Skin epidermis (tissue), 12 donors: ENCODE measurements at regions not wholly inside any gene's neighbourhood (a gene's known extent, or its start where the extent isn't known, plus 50 kb on each side); places are given as distances from the start of the nearest gene placed in this dataset.

Source experiments
- H3K27ac ChIP-seq, 21 experiments: fragments of 200-600 bp; sonication (generic) in 11 of 21; one replicate each; pipeline ENCODE4 v1.5.0; 2020; ENCODE audit warnings: mild to moderate bottlenecking in 3 of 21, inconsistent platforms in 2 of 21, moderate library complexity in 2 of 21
- H3K4me3 ChIP-seq, 7 experiments: fragments of 200-600 bp; sonication (generic) in 2 of 7; one replicate each; pipeline ENCODE4 v1.5.0; 2020; ENCODE audit warnings: inconsistent platforms in 2 of 7, mild to moderate bottlenecking in 2 of 7, moderate library complexity in 1 of 7

DNA sequence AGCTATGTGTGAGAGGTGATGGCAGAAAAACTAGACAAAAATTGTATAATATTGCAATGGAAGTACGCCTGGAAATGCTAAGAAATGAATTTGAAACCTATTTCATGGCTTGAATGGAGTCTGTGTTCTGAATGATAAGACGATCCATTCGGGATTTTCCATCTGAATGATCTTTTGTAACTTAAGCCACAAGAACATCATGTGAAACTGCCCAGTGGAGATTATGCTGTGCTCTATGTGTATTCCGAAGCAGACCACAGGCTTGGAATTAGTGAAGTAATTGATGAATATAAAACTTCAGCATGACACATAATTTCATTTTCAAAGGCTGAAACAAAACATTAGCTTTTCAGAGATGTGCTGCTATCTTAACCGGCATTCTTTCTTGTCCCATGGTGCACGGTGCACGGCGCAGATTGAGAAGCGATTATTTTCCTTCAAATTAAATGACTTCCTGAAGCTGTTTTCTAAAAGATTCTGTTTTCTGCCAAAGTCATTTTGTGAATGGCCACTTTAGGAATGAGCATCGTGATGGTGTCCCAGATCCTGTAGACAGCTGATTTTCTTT is 652.9 kb downstream of the PLA2G4A start:
- H3K4me3 ChIP-seq, result no peak overlapping the region
- no peak overlapping the region for H3K27ac ChIP-seq

DNA sequence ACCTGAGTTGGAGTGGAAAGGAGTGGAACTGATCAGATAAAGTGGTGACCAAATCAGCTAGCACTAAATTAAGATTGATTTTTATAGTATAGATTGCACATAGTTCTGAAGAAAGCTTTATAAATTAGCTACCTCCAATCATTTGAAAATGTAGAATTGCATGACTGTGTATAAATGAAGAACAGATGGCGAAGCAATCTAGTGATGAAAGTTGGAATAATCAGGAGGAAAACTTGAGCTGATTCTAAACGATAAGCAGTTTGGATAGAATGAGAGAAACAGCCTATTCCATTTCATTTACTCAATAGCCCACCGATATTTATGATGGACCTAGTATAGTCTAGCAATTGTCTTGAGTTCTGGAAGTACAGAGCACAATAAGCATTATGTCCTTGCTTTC is 661.5 kb downstream of the PLA2G4A start:
- no peak overlapping the region for H3K27ac ChIP-seq
- H3K4me3 ChIP-seq, result no peak overlapping the region

DNA sequence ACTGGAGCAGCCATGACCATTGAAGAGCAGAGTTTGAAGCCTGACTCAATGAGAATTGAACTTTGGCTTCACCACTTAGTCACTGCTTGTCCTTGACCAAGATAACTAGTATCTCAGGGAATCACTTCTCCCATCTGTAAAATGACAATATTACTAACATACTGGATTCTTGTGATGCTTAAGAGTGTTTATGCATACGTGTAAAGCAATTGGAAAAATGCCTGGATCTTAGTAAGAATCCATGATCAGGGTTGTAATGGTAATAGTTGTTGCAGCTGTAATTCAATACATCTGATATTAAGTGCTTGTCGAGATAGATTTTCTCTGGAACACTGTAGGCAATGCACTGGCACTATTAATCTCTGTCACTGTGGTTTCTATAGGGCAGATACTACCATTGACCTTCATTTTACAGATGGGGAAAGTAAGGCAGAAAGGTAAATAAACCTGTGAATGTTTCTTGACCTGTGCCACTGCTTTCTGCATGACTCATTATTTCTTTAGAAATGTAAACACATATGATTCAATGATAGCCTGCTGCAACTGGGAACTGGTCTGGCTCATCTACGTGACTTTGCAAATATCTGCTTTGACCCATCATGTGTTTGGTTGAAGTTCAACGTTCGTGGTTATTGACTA is 662.5 kb downstream of the PLA2G4A start:
- no peak overlapping the region for H3K4me3 ChIP-seq
- no peak overlapping the region for H3K27ac ChIP-seq

DNA sequence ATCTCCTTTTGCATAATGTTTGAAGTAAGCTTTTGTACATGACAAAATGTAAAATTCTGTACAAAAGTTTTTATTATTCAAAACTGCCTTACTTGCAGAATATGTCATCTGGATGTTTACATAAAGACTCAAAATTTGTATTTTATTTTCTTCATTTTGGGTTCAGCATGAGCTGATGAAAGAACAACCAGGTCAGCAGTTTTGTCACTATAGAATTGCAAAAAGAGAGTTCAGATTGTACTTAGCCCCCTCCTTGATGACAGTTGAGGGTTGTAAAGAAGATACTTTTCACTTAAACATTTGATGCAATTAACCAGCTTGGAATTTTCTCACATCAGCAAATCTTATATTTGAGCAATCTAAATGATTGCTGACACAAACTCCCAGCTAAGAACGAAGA is 669.3 kb downstream of the PLA2G4A start:
- H3K27ac ChIP-seq, result no peak overlapping the region

DNA sequence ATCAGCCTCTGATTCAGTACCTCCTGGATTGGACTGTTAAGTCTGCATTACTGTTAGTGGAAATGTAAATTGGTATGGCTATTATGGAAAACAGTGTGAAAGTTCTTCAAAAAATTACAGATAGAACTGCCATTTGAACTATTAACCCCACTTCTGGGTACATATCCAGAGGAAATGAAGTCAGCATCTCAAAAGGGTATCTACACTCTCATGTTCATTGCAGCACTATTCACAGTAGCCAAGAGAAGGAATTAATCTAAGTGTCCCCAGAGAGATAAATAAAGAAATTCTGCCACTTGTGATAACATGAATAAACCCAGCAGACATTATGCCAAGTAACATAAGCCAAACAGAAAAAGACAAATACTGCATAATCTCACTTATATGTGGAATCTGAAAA is 676.0 kb downstream of the PLA2G4A start:
- no peak overlapping the region for H3K4me3 ChIP-seq
- no peak overlapping the region for H3K27ac ChIP-seq

More for the DNA sequence above, 669.3 kb downstream of the PLA2G4A start:
- no peak overlapping the region for H3K4me3 ChIP-seq

DNA sequence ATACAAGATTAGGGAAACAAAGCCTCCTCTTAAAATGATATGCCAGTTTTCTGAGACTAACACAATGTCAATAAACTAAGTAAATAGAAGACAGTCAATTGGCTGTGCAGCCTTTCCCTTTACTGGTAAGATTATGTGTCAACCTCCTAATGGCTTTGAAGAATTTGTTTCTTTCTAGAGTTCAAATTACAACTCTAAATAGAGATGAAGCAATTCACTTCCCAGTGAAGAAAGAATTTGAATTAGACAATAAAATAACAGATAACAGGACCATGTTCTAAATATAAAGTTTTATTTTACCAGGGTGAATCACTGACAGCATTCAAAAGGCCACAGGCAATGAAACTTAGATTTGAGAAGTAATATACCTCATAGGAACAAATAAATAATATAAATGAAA is 680.3 kb downstream of the PLA2G4A start:
- Histone ChIP-seq H3K27ac (no peak overlapping the region), H3K4me3 (no peak overlapping the region)

DNA sequence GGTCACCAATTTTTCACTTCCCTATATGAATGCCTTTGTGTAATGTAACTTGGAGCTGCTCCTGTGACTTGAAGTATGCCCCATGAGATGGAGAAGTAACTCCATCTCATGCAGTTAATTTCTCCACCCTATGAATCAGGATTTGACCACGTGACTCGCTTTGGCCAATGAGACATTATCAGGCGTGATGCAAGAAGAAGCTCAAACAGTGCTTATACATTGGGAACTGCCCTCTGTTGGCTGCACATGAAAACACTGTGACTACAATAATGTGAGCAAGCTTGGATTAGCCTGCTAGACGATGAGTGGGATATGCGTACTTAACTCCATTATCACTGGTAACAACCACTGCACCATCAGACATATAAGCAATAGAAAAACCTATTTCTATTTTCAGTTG is 684.4 kb downstream of the PLA2G4A start:
- Histone ChIP-seq H3K4me3 (no peak overlapping the region), H3K27ac (no peak overlapping the region)

DNA sequence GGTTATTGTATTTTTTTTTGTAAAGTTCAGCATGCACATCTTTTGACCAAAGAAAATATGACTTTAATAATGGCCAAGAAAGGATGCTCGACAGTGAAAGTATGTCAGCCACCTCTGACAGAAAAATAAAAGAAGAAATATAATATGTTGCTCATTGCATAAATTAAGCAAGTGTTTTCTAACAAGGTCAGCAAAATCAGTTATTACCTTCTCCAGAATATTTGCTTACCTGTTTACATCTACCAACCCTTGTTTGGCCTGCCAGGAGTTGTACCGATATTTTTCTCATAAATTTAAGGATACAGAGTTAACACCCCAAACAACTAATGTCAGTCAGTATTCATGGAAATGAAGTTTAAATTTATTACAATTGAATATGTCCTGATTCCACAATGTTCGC is 685.4 kb downstream of the PLA2G4A start:
- no peak overlapping the region for H3K27ac ChIP-seq

DNA sequence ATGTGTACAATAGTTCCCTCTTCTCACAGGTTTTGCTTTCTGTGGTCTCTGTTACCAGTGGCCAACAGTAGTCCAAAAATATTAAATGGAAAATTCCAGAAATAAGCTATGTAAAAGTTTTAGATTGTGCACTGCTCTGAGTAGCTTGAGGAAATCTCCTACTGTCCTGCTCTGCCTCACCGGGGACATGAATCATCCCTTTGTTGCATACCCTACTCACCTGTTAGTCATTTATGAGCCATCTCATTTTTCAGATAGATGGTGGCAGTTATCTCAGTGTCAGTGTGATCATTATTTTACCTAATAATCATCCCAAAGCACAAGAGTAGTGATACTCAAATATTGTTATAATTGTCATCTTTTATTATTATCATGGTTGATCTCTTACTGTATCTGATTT is 688.1 kb downstream of the PLA2G4A start:
- H3K27ac ChIP-seq, result no peak overlapping the region
- no peak overlapping the region for H3K4me3 ChIP-seq

More for the DNA sequence above, 685.4 kb downstream of the PLA2G4A start:
- H3K4me3 ChIP-seq, result no peak overlapping the region

DNA sequence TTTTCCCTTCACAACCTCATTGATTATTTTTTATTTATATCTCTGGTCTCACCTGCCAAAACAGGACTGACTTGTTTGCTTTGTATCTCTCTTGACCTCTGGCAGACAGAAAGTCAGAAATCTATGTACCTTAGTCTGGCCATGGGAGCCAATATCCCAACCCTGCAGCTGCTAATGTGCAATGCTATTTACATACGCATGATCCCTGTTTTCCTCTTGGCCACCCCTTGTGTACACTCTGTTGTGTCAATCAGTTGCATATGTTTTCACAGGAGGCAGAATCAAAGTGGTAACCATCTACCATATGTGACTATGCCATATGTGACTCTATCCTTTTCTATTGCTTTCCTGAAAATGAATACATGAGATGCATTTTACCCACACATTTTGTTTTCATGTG is 688.8 kb downstream of the PLA2G4A start:
- Histone ChIP-seq H3K27ac (no peak overlapping the region), H3K4me3 (no peak overlapping the region)

DNA sequence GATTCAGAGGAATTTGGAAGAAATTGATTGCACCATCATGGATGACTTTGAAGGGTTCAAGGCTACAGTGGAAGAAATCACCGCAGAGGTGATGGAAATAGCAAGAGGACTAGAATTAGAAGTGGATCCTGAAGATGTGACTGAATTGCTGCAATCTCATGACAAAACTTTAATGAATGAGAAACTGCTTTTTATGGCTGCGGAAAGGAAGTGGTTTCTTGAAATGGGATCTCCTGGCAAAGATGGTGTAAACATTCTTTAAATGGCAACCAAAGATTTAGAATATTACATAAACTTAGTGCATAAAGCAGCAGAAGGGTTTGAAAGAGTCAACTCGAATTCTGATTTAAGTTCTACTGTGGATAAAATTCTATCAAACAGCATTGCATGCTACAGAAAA is 698.6 kb downstream of the PLA2G4A start:
- Histone ChIP-seq H3K4me3 (no peak overlapping the region), H3K27ac (no peak overlapping the region)

DNA sequence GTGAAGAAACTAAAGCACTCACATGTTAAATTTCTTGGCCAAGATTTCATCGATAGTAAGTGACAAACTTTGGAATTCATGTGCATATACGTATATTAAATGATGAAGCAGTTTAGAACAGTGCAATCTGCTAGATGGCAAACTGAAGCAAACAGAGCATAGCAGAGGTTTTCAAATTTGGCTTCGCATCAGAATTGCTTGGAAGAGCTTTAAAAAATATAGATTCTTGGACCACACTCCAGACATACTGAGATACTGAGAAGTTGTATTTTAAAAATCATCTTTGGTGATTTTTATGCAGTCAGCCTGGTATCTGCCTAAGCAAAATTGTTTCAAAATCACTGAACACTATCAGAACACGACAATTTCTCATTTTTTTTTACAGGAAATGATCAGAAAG is 709.2 kb downstream of the PLA2G4A start:
- Histone ChIP-seq H3K4me3 (no peak overlapping the region), H3K27ac (no peak overlapping the region)

DNA sequence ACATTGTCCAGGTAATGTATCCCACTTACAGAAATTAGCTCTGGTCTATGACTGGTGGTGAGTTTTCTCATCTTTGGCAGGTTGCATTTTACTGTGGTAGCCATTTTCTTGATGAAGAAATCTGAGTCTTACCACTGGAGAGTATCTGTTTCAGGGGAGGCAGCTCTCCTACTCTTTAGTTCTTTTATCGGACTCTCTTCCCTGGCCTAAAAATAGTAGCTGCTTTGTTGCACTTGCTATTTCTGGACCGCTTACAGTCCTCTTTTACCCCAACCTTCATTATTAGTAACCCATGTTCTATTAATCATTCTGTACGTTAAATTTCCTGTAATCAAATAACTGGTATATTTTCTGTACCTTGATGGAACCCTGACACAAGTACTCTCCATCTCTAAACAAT is 720.8 kb downstream of the PLA2G4A start:
- no peak overlapping the region for H3K4me3 ChIP-seq
- no peak overlapping the region for H3K27ac ChIP-seq

DNA sequence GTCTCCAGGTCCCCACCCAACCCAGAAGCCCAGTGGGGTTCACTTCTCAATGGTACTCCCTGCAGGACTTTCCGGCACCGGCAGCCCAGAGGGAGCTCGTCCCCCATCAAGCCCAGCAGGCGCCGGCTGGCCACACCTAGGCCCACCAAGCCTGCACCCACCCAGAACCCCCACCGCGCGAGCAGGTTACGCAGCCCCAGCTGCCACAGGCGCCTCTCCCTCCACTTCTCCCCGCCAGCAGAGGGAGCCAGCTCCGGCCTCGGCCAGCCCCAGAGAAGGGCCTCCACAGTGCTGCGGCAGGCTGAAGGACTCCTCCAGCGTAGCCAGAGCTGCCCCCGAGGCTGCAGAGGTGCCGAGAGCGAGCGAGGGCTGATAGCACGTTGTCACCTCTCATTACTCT is 722.3 kb downstream of the PLA2G4A start:
- no peak overlapping the region for H3K4me3 ChIP-seq
- no peak overlapping the region for H3K27ac ChIP-seq

DNA sequence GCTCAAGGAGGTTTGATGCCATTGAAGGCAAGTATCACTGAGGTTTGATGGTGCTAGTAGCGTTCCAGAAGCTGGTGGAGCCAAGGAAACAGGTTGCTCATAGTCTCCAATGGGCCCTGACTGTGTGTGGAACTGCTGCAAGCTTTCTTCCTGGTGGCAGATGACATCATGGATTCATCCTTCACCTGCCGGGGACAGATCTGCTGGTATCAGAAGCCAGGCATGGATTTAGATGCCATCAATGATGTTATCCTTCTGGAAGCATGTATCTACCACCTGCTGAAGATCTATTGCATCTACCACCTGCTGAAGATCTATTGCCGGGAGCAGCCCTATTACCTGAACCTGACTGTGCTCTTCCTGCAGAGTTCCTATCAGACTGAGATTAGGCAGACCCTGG is 734.4 kb downstream of the PLA2G4A start:
- Histone ChIP-seq H3K4me3 (no peak overlapping the region), H3K27ac (no peak overlapping the region)

DNA sequence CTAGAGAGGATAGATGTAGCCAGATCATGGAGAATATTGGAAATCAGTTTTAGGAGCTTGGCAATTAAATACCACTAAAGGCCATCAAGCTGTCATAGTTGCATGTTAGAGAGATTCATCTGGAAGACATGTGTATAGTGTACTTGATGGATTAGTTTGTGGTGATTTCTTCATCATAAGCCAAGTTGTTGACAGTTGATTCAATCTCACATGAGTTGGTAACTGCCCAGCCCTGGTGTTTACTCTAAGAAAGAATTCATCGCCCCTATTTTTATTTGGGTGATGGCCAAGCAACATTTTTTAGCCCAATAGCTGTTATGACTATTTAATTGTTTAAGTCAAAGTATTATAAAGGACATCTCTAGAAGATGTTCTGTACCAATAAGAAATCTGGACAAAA is 737.6 kb downstream of the PLA2G4A start:
- H3K4me3 ChIP-seq, result no peak overlapping the region
- no peak overlapping the region for H3K27ac ChIP-seq

DNA sequence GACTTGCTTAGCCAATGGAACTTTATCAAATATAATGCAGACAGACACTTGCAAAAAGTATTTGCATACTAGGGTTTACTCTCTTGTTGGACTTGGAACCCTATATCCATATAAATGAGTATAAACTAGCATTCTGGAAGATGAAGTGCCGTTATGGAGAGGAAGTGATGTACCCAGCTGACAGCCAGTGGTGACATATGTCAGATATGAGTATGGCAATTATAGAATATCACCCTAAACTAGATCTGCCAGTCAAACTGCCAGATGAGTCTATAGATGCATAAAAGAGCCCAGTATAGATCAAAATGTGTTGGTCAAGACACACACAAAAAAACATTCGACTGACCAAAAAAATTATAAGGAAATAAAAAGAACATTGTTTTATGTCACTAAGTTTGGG is 739.3 kb downstream of the PLA2G4A start:
- Histone ChIP-seq H3K27ac (no peak overlapping the region), H3K4me3 (no peak overlapping the region)

DNA sequence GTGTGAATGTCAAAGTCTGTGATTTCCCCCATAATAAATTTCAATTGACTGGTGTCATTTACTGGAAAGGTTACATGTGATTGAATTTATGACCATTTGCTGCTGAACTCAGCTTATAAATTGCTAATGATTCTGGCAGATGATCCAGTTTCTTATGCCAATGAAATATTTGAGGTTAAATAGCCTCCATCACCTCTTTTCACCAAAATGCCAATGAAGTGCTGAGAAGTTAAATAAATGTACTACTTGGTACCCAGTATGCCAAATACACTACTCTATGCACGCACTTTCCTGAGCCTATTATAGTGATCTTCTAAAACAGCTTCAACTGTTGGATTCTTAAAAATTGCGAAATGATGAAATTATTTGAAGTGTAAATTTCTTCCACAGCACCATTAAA is 741.4 kb downstream of the PLA2G4A start:
- H3K4me3 ChIP-seq, result no peak overlapping the region
- H3K27ac ChIP-seq, result no peak overlapping the region

DNA sequence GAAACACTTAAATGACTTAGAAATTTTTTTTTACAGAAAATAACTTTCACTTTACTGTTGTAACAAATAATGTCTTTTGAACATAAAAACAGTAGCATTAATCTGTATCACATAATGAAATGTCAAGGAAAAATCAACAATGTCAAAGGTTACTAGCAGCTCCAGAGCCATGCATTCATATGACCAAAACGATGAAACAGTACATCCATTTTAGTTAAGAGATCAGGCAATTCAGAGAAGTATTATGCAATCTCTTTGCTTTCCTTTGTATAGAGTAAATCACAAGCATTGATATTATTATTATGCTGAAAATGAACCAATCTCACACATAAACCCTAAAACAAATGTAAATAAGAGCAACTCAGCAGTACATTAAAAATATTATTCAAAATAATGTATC is 748.9 kb downstream of the PLA2G4A start:
- Histone ChIP-seq H3K27ac (no peak overlapping the region), H3K4me3 (no peak overlapping the region)

DNA sequence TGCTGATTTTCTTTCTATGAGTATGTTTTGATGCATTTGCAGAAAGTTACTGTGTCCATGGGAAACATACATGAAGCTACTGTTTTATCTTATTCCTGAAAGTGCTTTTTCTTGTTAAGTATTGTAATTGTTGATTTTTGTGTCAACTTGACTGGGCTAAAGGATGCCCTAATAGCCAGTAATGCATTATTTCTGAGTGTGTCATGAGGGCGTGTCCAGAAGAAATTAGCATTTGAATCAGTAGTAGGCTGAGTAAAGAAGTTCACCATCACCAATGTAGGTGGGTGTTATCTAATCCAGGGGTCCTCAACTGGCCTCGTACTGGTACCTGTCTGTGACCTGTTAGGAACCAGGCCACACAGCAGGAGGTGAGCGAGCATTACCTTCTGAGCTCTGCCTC is 760.2 kb downstream of the PLA2G4A start:
- Histone ChIP-seq H3K4me3 (no peak overlapping the region), H3K27ac (no peak overlapping the region)

DNA sequence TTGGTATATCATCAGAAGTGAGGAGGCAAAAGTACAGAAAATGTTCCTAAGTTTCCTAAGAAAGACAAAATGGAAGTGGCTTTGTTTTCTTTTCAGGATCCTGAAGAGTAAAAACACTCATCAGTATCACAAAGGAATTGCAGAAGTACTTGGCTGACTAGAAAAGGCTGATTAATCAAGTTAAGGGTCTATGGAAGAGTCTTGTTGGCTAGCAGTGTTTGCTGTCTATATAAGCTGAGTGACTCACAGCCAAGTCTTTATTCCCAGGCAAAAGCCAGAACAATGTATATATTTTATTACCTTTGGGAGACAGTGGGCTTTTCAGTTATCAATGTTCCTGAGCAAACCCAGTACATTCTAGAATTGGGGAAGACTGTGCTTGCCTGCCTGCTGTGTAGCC is 777.0 kb downstream of the PLA2G4A start:
- Histone ChIP-seq H3K27ac (no peak overlapping the region), H3K4me3 (no peak overlapping the region)
